Activated effector memory CD4-positive, alpha-beta T cell treated with Interleukin-2 at 50 U/mL for 16 hours (primary cell): ENCODE measurements at regions not wholly inside any gene's neighbourhood (a gene's known extent, or its start where the extent isn't known, plus 50 kb on each side); places are given as distances from the start of the nearest gene placed in this dataset.

Experiments
- DNase-seq: peaks from one replicate; pipeline ENCODE4 v3.0.0-alpha.2; 2020

DNA sequence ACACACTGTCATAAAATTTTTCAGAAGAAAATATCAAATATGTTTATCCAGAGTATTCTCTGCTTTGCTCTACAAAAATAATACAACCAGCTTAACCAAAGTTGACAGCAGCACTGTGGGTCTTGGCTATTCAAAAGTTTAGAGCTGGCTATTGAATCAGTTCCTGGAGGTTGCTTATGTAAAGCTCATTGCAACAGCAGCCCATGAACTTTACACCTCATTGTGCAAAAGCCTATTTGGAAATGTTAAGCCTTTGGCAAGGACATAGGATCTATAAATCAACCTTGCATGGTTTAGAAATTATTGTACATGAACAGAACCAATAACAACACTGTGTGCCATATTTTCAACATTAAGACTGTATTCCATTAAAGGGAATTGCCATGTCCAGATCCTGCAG, 714.9 kb downstream of the ADGRL2 start:
- DNase-seq = no peak

DNA sequence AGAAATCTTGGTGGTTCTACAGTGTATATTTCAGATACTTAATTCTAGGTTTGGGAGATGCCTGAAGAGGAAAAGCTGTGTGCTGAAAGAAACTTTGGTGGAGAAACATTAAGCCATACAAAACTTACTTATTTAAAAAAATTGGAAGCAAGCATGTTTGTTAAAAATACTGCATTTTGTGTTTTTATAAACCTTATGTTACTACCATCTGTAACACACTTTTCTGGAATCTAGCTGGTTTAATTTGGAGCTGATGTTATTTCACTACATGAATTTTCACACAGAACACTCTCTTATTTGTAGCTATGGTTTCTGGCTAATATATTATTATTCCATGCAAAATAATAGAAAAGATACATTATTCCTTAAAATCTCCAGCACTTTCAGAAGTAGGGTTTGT, 710.7 kb downstream of the ADGRL2 start:
- no peak for DNase-seq

GRCh38 chr1:82510431-82510830, 709.7 kb downstream of the ADGRL2 start:
- DNase-seq = no peak

GRCh38 chr1:82507011-82507410, 706.3 kb downstream of the ADGRL2 start:
- DNase-seq = no peak

DNA sequence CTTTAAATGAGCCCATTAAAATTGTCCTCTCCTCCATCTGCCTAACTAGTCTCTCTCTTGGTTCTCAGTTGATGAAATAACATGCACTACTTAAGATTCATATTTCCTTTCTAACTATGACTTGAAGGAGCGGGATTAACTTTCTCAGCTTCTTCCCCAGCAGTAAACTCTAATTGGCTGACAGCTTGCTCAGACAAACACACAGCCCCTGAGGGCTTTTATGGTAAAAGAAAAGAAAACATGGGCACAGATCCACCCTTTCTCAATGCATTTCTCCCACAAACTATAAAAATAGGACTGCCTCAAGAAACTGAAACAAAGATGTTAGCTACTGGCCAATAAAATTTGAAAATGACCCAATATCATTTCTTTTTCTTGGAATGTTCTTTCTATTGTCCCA, 703.1 kb downstream of the ADGRL2 start:
- no peak for DNase-seq

DNA sequence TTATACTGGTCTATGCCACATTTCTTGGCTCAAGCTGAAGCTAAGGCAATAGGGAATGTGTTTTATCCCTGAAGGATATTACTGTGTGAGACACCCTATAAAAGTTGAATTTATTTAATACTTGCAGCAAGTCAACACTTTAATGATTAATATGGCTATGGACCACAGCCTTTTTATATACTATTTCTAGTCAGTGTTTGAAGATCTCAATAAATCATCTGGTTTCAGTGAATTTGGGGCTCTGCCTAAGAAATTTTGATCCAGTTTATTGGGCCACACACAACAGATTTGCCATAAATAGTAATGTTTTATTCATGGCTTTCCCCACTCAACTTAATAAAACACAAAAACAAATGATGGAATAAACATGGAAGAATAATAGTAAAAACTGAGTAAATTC, 698.3 kb downstream of the ADGRL2 start:
- DNase-seq = no peak

DNA sequence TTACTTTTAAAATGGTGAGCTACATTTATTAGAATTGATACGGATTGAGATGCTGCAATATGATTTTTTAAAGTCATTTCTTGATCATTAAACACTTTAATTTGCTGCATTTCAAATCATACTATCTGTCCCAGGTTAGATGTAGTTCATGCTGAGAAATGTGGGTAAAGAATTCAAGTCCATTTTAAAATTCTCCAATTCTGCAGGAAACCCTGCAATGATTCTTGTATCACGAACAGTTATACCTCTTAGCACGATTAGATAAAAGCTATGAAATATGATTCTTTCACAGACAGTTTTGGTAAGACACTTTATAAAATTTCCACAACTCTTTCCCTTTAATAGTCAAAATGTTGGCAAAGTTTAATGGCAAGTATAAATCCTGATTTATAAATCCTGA, 693.4 kb downstream of the ADGRL2 start:
- DNase-seq = no peak

- no peak for DNase-seq
Measured at GRCh38 chr1:82492159-82492558, 691.4 kb downstream of the ADGRL2 start.

DNA sequence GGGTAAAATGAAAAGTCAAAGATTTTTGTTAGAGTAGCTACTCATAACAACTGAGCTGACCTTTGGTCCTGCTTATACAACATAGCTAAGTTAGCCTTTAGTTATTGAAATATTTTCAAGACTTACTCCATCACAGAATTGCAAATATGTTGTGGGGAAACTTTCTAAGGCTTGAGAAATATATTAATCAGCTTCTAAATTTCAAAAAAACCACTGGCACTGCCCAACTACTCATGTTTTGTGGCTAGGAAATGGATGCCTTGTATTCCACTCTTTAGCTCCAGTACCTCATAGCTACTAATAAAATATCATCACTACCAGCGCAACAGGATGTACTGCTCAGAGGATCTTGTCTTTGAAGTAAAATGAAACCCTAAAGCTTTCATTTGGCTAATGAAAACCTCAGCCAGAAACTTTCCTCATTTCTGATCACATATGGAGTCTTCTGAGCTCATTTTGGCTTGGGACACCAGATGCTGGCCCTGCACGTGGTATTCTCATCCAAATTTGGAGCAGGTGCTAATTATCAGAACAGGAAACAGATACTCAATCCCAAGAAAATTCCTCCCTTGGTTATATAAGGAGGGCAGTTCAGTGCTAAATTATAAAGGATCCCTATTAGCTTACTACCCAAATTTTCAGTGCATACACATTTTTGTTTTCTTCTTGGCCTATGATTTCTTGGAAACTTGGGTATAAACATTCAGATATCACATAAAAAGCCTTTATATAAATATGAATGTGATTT, 690.7 kb downstream of the ADGRL2 start:
- no peak for DNase-seq

DNA sequence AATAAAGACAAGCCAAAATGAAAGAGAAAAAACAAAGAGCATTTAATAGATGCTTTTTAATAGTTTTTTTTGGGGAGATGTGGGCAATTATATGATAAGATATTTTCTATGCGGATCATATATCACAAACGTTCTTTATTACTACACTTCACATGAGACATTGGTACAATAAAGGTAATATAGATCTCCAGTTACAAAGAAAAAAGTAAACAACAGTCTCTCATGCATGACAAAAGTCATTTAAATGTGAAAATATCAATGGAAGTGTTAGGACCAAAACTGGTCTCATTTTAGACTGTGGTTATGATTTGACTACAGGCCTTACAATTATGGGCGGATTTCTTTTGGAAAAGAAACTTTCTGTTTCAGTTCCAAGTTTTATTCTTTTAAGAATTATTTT, 687.0 kb downstream of the ADGRL2 start:
- DNase-seq = no peak

GRCh38 chr1:82486969-82487368, 686.2 kb downstream of the ADGRL2 start:
- DNase-seq = no peak

- DNase-seq = no peak
Measured at GRCh38 chr1:82486468-82486867, 685.7 kb downstream of the ADGRL2 start.

DNA sequence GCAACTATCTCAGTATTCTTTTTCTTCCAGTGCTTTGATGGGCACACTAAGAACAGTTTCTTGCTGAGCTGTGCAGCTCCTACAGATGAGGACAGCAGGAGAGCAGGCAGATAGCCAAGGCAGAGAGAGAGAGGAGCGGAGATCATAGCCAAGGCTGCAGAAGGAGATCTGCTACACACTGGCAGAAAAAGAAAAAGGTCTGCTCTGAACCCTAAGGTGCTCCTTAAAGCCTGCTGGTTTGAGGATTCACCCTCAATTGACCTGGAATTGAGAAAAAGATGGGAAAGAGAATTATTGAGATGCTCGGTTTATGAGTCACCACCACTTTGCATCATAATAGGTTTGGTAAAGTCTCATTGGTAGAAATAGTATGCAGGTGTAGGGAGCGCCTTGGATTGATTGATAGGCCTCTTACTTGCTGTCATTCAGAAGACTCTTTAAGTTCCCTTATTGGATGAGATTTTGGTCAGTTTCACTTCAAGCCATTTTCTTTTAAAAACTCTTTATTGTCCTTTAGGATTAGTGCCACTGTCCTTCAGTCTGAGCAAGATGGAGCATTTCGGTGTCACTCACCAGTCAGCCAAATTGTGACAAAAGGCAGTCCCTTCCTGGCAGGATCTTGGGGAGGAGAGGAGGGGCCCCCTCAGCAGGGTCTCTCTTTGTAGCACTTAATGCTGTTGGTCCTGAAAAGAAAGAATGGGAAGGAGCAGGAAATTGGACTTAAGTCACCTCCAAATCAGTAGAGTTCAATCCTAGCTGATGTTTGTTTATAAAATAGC, 685.0 kb downstream of the ADGRL2 start:
- no peak for DNase-seq

GRCh38 chr1:82483146-82483545, 682.4 kb downstream of the ADGRL2 start:
- no peak for DNase-seq

- no peak for DNase-seq
Measured at GRCh38 chr1:82478916-82479315, 678.2 kb downstream of the ADGRL2 start.

GRCh38 chr1:82472489-82473131, 671.9 kb downstream of the ADGRL2 start:
- DNase-seq = no peak

- no peak for DNase-seq
Measured at GRCh38 chr1:82466891-82467290, 666.2 kb downstream of the ADGRL2 start.

DNA sequence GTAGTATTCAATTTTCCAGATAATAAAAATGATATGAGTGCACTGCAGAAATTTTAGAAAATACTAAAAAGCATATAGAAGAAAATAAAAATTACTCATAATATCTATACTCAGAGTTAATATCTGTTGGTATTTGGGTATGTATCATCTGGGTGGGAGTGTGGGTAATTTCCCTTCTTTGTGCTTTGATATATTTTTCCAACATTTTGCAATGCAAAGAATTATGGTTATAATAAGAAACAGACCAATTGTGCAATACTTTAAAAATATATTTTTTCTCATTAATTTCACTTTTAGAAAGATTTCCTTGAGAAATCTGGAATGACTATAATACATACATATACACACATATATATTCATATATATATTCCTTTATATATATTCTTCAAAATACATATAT, 665.7 kb downstream of the ADGRL2 start:
- DNase-seq = no peak

DNA sequence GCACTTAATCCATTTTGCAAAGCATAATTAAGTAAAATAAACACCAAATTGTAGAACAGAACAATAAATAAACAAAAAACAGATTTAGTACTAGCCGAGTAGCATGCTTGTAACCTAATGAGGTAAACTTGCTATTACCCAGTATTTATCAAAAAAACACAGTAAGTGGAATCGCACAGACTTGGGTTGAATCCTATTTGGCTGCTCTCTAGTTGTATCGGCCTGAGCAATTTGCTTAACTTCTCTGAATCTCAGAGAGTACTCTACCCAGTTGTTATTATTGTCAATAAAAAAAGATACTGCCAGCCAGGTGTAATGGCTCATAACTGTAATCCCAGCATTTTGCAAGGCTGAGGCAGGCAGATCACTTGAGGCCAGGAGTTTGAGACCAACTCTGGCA, 664.3 kb downstream of the ADGRL2 start:
- DNase-seq = no peak

DNA sequence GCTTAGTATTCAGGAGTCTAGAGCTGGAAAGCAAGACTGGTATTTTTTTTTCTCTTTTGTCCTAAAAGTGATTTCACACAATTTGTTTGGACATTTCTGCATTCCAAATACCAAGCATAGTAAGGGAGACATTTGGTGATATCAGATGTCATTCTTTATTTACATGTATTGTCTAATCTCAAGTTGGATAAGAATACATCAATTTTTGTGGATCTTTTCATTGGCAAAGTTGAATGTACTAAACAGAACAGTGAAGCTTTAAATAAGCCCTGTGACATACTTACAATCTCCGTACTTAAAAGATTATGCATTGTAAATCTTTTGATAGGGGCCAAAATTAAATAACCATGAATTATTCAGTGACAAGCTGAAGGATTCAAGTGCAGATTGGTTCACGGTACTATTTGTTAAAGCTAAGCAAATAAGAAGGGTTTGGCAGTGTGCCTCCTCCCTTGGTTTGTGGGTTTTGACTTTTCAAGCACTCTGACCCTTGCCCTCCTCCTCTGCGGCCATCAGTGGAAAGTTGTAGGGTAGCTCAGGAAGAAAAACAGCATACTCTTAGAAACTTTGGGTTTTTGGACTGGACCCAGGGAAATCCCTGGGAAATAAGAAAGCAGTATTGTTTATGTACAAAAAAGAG, 663.7 kb downstream of the ADGRL2 start:
- DNase-seq = no peak

- DNase-seq = no peak
Measured at GRCh38 chr1:82463951-82464350, 663.2 kb downstream of the ADGRL2 start.

GRCh38 chr1:82462366-82462765, 661.6 kb downstream of the ADGRL2 start:
- DNase-seq = no peak

DNA sequence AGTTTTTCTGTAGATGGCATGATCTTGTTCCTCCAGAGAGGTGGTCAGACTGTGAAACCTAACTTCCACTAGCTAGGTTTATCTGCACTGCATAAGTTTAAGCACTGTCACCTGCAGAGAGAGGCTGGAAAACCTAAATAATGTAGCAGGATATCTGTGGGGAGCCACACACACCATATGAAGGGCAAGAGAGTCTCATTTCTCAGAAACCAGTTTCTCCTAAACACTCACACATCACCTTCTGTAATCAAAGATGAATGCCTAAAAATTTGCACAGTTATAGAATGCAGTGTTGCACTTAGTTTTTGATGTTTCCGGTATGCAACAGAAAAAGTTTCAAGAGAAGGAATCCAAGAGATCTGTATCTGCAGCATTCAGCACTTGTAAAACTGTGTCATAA, 654.6 kb downstream of the ADGRL2 start:
- no peak for DNase-seq

- DNase-seq = no peak
Measured at GRCh38 chr1:82454431-82454830, 653.7 kb downstream of the ADGRL2 start.
